B cell (primary cell): ENCODE measurements at regions not wholly inside any gene's neighbourhood (a gene's known extent, or its start where the extent isn't known, plus 50 kb on each side); places are given as distances from the start of the nearest gene placed in this dataset.

Experiments used
- EZH2 ChIP-seq: IDR thresholded peaks from 2 replicates; pipeline ENCODE4 v1.6.1; 2012; ENCODE audit warnings: borderline replicate concordance, low read depth, mild to moderate bottlenecking, moderate library complexity, low read length; ENCODE audit not compliant: insufficient read depth, poor library complexity, severe bottlenecking
- TF ChIP-seq, protein P1 (sequence below): fragments of 200-600 bp; IDR thresholded peaks from one replicate; pipeline ENCODE4 v1.8.0; 2022; ENCODE audit warnings: antibody characterized with exemption, mild to moderate bottlenecking

DNA sequence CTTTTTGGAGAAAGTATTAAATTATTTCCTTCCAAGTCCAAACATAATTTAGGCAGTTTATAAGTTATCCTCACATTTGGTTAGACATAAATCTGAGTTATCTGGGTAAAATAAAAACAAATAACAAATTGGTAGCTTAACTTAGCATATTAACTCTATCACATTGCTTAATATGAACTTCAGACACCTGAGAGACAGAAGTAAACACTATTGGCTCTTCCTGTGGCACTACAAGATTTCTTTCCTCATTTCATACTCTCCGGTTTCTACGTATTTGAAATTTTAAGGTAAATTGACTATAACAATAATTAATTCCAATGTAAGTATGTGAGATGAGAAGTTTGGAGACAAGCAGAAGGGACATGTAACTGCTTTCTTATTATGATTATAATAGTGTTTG lies 106.8 kb downstream of the TRMT11 start:
- TF ChIP-seq, protein P1, sequence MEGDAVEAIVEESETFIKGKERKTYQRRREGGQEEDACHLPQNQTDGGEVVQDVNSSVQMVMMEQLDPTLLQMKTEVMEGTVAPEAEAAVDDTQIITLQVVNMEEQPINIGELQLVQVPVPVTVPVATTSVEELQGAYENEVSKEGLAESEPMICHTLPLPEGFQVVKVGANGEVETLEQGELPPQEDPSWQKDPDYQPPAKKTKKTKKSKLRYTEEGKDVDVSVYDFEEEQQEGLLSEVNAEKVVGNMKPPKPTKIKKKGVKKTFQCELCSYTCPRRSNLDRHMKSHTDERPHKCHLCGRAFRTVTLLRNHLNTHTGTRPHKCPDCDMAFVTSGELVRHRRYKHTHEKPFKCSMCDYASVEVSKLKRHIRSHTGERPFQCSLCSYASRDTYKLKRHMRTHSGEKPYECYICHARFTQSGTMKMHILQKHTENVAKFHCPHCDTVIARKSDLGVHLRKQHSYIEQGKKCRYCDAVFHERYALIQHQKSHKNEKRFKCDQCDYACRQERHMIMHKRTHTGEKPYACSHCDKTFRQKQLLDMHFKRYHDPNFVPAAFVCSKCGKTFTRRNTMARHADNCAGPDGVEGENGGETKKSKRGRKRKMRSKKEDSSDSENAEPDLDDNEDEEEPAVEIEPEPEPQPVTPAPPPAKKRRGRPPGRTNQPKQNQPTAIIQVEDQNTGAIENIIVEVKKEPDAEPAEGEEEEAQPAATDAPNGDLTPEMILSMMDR = no peak
- no peak for TF ChIP-seq EZH2
